HL-60 (cell line): ENCODE measurements at regions not wholly inside any gene's neighbourhood (a gene's known extent, or its start where the extent isn't known, plus 50 kb on each side); places are given as distances from the start of the nearest gene placed in this dataset.

Experiments used
- POLR2AphosphoS5 ChIP-seq: IDR thresholded peaks from 2 replicates; pipeline ENCODE4 v1.6.1; 2012; ENCODE audit warnings: low read depth
- TF ChIP-seq, protein P1 (sequence below): IDR thresholded peaks from one replicate; pipeline ENCODE4 v1.5.1; 2011; ENCODE audit warnings: low read length, control low read depth, inconsistent platforms; ENCODE audit not compliant: insufficient read depth

DNA sequence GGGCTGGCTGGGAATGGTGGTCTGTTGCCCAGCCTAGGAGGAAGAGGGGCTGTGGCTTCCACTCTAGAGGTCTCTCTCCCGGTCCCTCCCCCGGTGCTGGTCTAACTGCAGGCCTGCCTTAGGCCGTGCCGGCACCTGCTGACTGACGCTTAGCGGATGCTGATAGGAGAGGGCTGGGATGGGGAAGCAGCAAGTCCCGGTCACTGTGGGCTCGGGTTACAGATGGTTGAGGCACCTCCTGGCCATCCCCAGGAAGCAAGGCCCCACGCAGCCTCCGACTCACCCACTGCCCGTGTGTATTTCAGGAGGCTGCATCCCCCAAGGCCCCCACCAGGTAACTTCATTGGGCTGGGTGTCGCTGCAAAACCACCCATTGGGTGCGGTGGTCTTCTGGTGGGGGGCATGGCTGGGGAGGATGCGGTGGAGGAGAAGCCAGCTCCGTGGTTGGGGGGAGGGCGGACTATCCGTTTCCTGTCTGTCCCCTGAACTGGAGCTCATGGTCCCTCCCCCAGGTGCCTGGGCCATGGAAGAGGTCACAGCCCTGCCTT is 278.9 kb downstream of the SEC14L1 start:
- TF ChIP-seq POLR2AphosphoS5, result no peak
- TF ChIP-seq, protein P1, sequence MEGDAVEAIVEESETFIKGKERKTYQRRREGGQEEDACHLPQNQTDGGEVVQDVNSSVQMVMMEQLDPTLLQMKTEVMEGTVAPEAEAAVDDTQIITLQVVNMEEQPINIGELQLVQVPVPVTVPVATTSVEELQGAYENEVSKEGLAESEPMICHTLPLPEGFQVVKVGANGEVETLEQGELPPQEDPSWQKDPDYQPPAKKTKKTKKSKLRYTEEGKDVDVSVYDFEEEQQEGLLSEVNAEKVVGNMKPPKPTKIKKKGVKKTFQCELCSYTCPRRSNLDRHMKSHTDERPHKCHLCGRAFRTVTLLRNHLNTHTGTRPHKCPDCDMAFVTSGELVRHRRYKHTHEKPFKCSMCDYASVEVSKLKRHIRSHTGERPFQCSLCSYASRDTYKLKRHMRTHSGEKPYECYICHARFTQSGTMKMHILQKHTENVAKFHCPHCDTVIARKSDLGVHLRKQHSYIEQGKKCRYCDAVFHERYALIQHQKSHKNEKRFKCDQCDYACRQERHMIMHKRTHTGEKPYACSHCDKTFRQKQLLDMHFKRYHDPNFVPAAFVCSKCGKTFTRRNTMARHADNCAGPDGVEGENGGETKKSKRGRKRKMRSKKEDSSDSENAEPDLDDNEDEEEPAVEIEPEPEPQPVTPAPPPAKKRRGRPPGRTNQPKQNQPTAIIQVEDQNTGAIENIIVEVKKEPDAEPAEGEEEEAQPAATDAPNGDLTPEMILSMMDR, result no peak
